NCI-H226 (cell line): ENCODE measurements at regions not wholly inside any gene's neighbourhood (a gene's known extent, or its start where the extent isn't known, plus 50 kb on each side); places are given as distances from the start of the nearest gene placed in this dataset.

Source experiments
- DNase-seq: peaks from one replicate; pipeline ENCODE4 v3.0.0-alpha.2; 2015

- DNase-seq: no peak
These were observed 463.2 kb downstream of the METTL15 start for GRCh38 chr11:28571371-28571770.

- DNase-seq: no peak
These were observed 460.9 kb downstream of the METTL15 start for GRCh38 chr11:28569106-28569505.

- DNase-seq: no peak
These were observed 458.3 kb downstream of the METTL15 start for GRCh38 chr11:28566339-28567089.

GRCh38 chr11:28559492-28559891 is 451.3 kb downstream of the METTL15 start:
- peak; percentile 76 for DNase-seq

GRCh38 chr11:28547321-28547741 is 439.1 kb downstream of the METTL15 start:
- DNase-seq: no peak

- no peak for DNase-seq
These were observed 437.3 kb downstream of the METTL15 start for GRCh38 chr11:28545536-28545935.

GRCh38 chr11:28542561-28542960 is 434.4 kb downstream of the METTL15 start:
- no peak for DNase-seq

- peak; percentile 26 for DNase-seq
These were observed 431.2 kb downstream of the METTL15 start for GRCh38 chr11:28539239-28540030.

GRCh38 chr11:28537822-28538221 is 429.6 kb downstream of the METTL15 start:
- no peak for DNase-seq

GRCh38 chr11:28536504-28537267 is 428.5 kb downstream of the METTL15 start:
- no peak for DNase-seq

- DNase-seq: no peak
These were observed 427.5 kb downstream of the METTL15 start for GRCh38 chr11:28535677-28536076.

GRCh38 chr11:28529540-28530410 is 421.6 kb downstream of the METTL15 start:
- DNase-seq: peak; percentile 61

GRCh38 chr11:28529046-28529445 is 420.9 kb downstream of the METTL15 start:
- no peak for DNase-seq

GRCh38 chr11:28528217-28528616 is 420.0 kb downstream of the METTL15 start:
- DNase-seq: no peak

- peak; percentile 37 for DNase-seq
These were observed 418.2 kb downstream of the METTL15 start for GRCh38 chr11:28526406-28526751.

GRCh38 chr11:28525636-28526405 is 417.6 kb downstream of the METTL15 start:
- DNase-seq: no peak

GRCh38 chr11:28524098-28524497 is 415.9 kb downstream of the METTL15 start:
- DNase-seq: peak; percentile 58

- no peak for DNase-seq
These were observed 412.9 kb downstream of the METTL15 start for GRCh38 chr11:28521075-28521474.

- DNase-seq: no peak
These were observed 412.1 kb downstream of the METTL15 start for GRCh38 chr11:28520291-28520690.

- DNase-seq: no peak
These were observed 410.6 kb downstream of the METTL15 start for GRCh38 chr11:28518825-28519224.

GRCh38 chr11:28517621-28518020 is 409.4 kb downstream of the METTL15 start:
- no peak for DNase-seq

GRCh38 chr11:28514391-28514790 is 406.2 kb downstream of the METTL15 start:
- no peak for DNase-seq
